GM04504 (cell line): ENCODE measurements at regions not wholly inside any gene's neighbourhood (a gene's known extent, or its start where the extent isn't known, plus 50 kb on each side); places are given as distances from the start of the nearest gene placed in this dataset.
A peak's percentile ranks its signal among the peaks of the same experiment; 100 is the strongest.
"Not testable (repeated sequence)": the region's sequence is repeated elsewhere in the genome, so short reads cannot be mapped to it uniquely, and the experiment has no call there.

ENCODE experiments used
- DNase-seq: peaks from one replicate; pipeline ENCODE4 v3.0.0-alpha.2; 2012; ENCODE audit warnings: low read depth

GRCh38 chr5:20784755-20785154 is 796.8 kb upstream of the CDH18 start:
- DNase-seq, result not testable (repeated sequence)

- DNase-seq, result not testable (repeated sequence)
Measured at GRCh38 chr5:20783484-20783883, 795.5 kb upstream of the CDH18 start.

GRCh38 chr5:20771338-20771737 is 783.3 kb upstream of the CDH18 start:
- not testable (repeated sequence) for DNase-seq

- not testable (repeated sequence) for DNase-seq
Measured at GRCh38 chr5:20765074-20765473, 777.1 kb upstream of the CDH18 start.

- DNase-seq, result not testable (repeated sequence)
Measured at GRCh38 chr5:20759459-20759858, 771.5 kb upstream of the CDH18 start.

- not testable (repeated sequence) for DNase-seq
Measured at GRCh38 chr5:20752179-20752578, 764.2 kb upstream of the CDH18 start.

GRCh38 chr5:20735715-20736114 is 747.7 kb upstream of the CDH18 start:
- not testable (repeated sequence) for DNase-seq

GRCh38 chr5:20732223-20732622 is 744.2 kb upstream of the CDH18 start:
- not testable (repeated sequence) for DNase-seq

- not testable (repeated sequence) for DNase-seq
Measured at GRCh38 chr5:20721286-20721685, 733.3 kb upstream of the CDH18 start.

- not testable (repeated sequence) for DNase-seq
Measured at GRCh38 chr5:20711520-20712155, 723.6 kb upstream of the CDH18 start.

GRCh38 chr5:20707634-20708033 is 719.6 kb upstream of the CDH18 start:
- DNase-seq, result not testable (repeated sequence)

GRCh38 chr5:20694121-20694520 is 706.1 kb upstream of the CDH18 start:
- no peak for DNase-seq

- DNase-seq, result no peak
Measured at GRCh38 chr5:20692913-20693312, 704.9 kb upstream of the CDH18 start.

- no peak for DNase-seq
Measured at GRCh38 chr5:20683241-20683940, 695.4 kb upstream of the CDH18 start.

- DNase-seq, result no peak
Measured at GRCh38 chr5:20680718-20681302, 692.8 kb upstream of the CDH18 start.

- DNase-seq, result peak; percentile 6
Measured at GRCh38 chr5:20678814-20679298, 690.9 kb upstream of the CDH18 start.

GRCh38 chr5:20678386-20678785 is 690.4 kb upstream of the CDH18 start:
- DNase-seq, result no peak

GRCh38 chr5:20660588-20660987 is 672.6 kb upstream of the CDH18 start:
- no peak for DNase-seq

GRCh38 chr5:20656262-20656661 is 668.3 kb upstream of the CDH18 start:
- DNase-seq, result no peak

- DNase-seq, result no peak
Measured at GRCh38 chr5:20655211-20655610, 667.2 kb upstream of the CDH18 start.

- DNase-seq, result no peak
Measured at GRCh38 chr5:20654746-20655145, 666.7 kb upstream of the CDH18 start.

GRCh38 chr5:20654033-20654432 is 666.0 kb upstream of the CDH18 start:
- no peak for DNase-seq

GRCh38 chr5:20649966-20650365 is 662.0 kb upstream of the CDH18 start:
- DNase-seq, result no peak
